A673 (cell line): ENCODE measurements at regions not wholly inside any gene's neighbourhood (a gene's known extent, or its start where the extent isn't known, plus 50 kb on each side); places are given as distances from the start of the nearest gene placed in this dataset.

Experiments
- BruUV-seq: library from RNA; stranded (reverse); fragments of 400-500 nt; replicated peaks from 2 replicates; lab custom pipeline; 2021; lab: Mats Ljungman, UMichigan
- CTCF ChIA-PET: fragments of 300-600 bp; sonication (Branson Sonifier 250); formaldehyde crosslinking; loops from one replicate; lab custom pipeline; 2022; ENCODE audit warnings: antibody characterized with exemption; lab: Charles Lee
- POLR2A ChIA-PET: fragments of 300-600 bp; sonication (Branson Sonifier 250); formaldehyde crosslinking; loops from one replicate; lab custom pipeline; 2022; ENCODE audit warnings: antibody characterized with exemption; ENCODE audit not compliant: low non-redundant PET; lab: Charles Lee
- DNase-seq: peaks from one replicate; pipeline ENCODE4 v3.0.0-alpha.2; 2015; ENCODE audit warnings: low spot score
- H3K27ac ChIP-seq: fragments of 200-600 bp; sonication (generic); 2 replicates; pipeline ENCODE4 v1.5.1; 2016; ENCODE audit warnings: mixed run types, low read depth, mild to moderate bottlenecking, mixed read lengths, antibody characterized with exemption, low read length; ENCODE audit not compliant: poor library complexity, severe bottlenecking
- H3K27me3 ChIP-seq: fragments of 200-600 bp; sonication (generic); replicated peaks from 2 replicates; pipeline ENCODE4 v1.6.1; 2017; ENCODE audit warnings: mixed run types, low read depth, mild to moderate bottlenecking, mixed read lengths, antibody characterized with exemption, low read length; ENCODE audit not compliant: insufficient read depth, poor library complexity
- H3K36me3 ChIP-seq: fragments of 200-600 bp; sonication (generic); 2 replicates; pipeline ENCODE4 v1.6.1; 2016; ENCODE audit warnings: mixed run types, mild to moderate bottlenecking, mixed read lengths, antibody characterized with exemption, low read length; ENCODE audit not compliant: insufficient read depth, poor library complexity, severe bottlenecking
- H3K4me1 ChIP-seq: fragments of 200-600 bp; sonication (generic); 2 replicates; pipeline ENCODE4 v1.6.1; 2017; ENCODE audit warnings: mixed run types, mild to moderate bottlenecking, mixed read lengths, antibody characterized with exemption, low read length; ENCODE audit not compliant: insufficient read depth, poor library complexity, severe bottlenecking
- H3K4me3 ChIP-seq: fragments of 200-600 bp; sonication (generic); 2 replicates; pipeline ENCODE4 v1.5.1; 2016; ENCODE audit warnings: low read depth, mixed run types, mild to moderate bottlenecking, mixed read lengths, low read length; ENCODE audit not compliant: poor library complexity, severe bottlenecking
- H3K9me3 ChIP-seq: fragments of 200-600 bp; sonication (generic); 2 replicates; pipeline ENCODE4 v1.6.1; 2016; ENCODE audit warnings: mixed run types, low read depth, mild to moderate bottlenecking, mixed read lengths, antibody characterized with exemption, low read length; ENCODE audit not compliant: poor library complexity, severe bottlenecking
- CTCF ChIP-seq: fragments of 300-800, 200-600 bp; sonication (generic); conservative IDR thresholded peaks from 2 replicates; pipeline ENCODE4 v1.5.1; 2017; ENCODE audit warnings: low read depth, mild to moderate bottlenecking, antibody characterized with exemption, low read length, moderate library complexity, mixed read lengths
- EZH2 ChIP-seq: fragments of 200-600 bp; sonication (generic); IDR thresholded peaks from 2 replicates; pipeline ENCODE4 v1.6.1; 2017; ENCODE audit warnings: borderline replicate concordance, low read depth, mild to moderate bottlenecking, mixed read lengths, antibody characterized with exemption, low read length; ENCODE audit not compliant: poor library complexity, severe bottlenecking
- intact Hi-C: fragments of 100-400 bp; cut with micrococcal nuclease; formaldehyde crosslinking; loops from one replicate; pipeline ENCODE4 v1.10.0; 2022; ENCODE audit not compliant: unreplicated experiment

- intact Hi-C loops, result no loop called here
- H3K9me3 ChIP-seq, result peaks cover 18% of the 10 kb centered on the region
- TF ChIP-seq EZH2 (no peak), CTCF (no peak)
- BruUV-seq, result no TSS peak
- CTCF ChIA-PET, result no interaction called here
- H3K4me3 ChIP-seq, result no peak overlapping the region
- no peak for DNase-seq
- no peak overlapping the region for H3K27ac ChIP-seq
- no peaks in the 10 kb centered on the region for H3K4me1 ChIP-seq
- H3K36me3 ChIP-seq, result no peaks in the 10 kb centered on the region
- H3K27me3 ChIP-seq, result no peaks in the 10 kb centered on the region
- POLR2A ChIA-PET, result no interaction called here
Observed at GRCh38 chr5:2299388-2300220, 416.9 kb upstream of the IRX4 start.

GRCh38 chr5:2298781-2299180 lies 416.1 kb upstream of the IRX4 start:
- H3K27me3 ChIP-seq, result no peaks in the 10 kb centered on the region
- BruUV-seq, result no TSS peak
- H3K4me1 ChIP-seq, result no peaks in the 10 kb centered on the region
- H3K4me3 ChIP-seq, result no peak overlapping the region
- ChIA-PET POLR2A (no interaction called here), CTCF (no interaction called here)
- TF ChIP-seq CTCF, result no peak
- H3K9me3 ChIP-seq, result peaks cover 14% of the 10 kb centered on the region
- intact Hi-C loops, result no loop called here
- DNase-seq, result no peak
- H3K36me3 ChIP-seq, result no peaks in the 10 kb centered on the region
- H3K27ac ChIP-seq, result no peak overlapping the region

GRCh38 chr5:2297991-2298390 lies 415.3 kb upstream of the IRX4 start:
- Histone ChIP-seq H3K4me1 (no peaks in the 10 kb centered on the region), H3K27ac (no peak overlapping the region)
- CTCF ChIA-PET, result no interaction called here

More at GRCh38 chr5:2297991-2298390, 415.3 kb upstream of the IRX4 start:
- DNase-seq, result no peak
- intact Hi-C loops, result no loop called here
- Histone ChIP-seq H3K27me3 (no peaks in the 10 kb centered on the region), H3K9me3 (peaks cover 14% of the 10 kb centered on the region), H3K36me3 (no peaks in the 10 kb centered on the region), H3K4me3 (no peak overlapping the region)
- no TSS peak for BruUV-seq
- POLR2A ChIA-PET, result no interaction called here
- no peak for TF ChIP-seq EZH2
- no peak for TF ChIP-seq CTCF
